ENCODE measurements at regions not wholly inside any gene's neighbourhood (a gene's known extent, or its start where the extent isn't known, plus 50 kb on each side); places are given as distances from the start of the nearest gene placed in this dataset.
"Not testable (repeated sequence)": the region's sequence is repeated elsewhere in the genome, so short reads cannot be mapped to it uniquely, and the experiment has no call there.

DNA sequence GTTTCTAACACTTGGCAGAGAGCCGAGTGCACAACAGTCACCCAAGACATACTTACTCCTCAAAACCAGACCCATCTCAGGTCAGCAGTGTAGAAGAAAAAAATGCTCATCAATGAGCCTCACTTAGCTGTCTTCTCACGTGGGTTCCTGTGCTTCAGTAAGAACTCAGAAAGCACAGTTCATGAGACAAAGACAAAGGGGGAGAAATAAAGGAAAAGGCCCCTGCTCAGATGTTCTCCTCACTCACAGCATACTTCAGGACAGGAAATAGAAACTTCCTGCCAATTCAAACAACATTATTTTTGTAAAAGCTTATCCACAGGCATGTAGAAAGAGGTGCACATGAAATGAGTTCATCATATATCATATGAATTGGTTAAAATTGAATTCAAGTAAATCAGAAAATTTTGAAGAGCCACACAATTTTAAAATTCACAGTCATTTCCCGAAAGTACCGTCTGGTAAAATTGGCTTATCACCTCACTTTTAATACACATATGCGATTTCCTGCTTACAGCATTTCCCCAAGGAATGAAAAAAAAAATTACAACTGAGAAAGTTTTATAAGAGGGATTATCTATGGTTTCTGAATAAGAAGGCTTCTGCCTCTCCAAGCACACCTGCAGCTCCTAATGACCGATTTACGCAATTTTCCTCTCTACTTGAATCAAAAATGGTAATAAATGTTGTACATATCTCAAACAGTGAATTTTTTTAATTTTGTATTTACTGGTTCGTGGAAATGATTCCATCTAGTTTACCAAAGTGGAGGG, 328.3 kb downstream of the TMEM167A start:
- no peak for DNase-seq

DNA sequence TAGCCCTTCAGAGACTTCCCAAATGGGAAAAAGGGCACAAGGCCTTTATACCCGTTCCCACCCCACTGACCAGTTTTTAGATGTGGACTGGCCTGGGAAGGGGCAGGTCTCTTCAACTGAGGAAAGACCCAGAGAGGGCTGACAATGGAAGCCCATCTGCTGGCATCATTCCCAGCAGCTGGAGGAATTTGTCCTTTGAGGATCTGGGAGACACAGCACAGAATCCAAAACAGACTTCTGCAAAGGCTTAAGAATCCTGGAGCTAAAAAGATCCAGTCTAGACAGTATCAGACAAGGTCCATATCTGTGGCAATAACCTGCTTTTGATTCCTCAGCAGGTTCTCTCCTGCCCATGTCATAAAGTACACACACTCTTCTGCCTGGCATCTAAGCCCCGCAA, 329.2 kb downstream of the TMEM167A start:
- DNase-seq = no peak

- no peak for DNase-seq
Measured at GRCh38 chr5:82745016-82745415, 332.2 kb downstream of the TMEM167A start.

DNA sequence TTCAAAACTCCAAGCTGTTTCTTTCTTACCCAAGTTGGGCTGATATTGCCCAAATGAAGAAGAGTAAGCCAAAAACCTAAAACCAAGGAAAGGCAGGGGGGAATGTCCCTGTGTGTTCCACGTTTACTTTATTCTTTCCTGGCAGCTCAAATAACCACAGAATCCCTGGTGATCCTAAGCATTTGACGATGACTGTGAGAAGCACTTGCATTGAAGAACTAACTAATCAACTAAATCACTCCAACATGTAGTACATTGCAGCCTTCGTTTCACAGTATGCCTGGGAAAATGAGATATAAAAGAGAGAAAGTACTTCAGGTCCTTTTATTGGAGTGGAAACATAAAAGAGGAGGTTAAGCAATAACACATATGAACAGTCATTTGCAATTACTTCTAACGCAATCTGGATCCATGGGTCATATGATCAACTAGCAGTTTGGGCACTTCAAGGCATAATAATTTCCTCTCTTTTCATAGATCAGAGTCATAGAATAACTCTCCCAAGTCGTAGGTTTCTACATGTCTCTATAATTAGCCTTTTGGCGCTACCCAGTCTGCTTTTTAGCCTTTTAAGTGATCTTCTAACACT, 338.4 kb downstream of the TMEM167A start:
- DNase-seq = no peak

DNA sequence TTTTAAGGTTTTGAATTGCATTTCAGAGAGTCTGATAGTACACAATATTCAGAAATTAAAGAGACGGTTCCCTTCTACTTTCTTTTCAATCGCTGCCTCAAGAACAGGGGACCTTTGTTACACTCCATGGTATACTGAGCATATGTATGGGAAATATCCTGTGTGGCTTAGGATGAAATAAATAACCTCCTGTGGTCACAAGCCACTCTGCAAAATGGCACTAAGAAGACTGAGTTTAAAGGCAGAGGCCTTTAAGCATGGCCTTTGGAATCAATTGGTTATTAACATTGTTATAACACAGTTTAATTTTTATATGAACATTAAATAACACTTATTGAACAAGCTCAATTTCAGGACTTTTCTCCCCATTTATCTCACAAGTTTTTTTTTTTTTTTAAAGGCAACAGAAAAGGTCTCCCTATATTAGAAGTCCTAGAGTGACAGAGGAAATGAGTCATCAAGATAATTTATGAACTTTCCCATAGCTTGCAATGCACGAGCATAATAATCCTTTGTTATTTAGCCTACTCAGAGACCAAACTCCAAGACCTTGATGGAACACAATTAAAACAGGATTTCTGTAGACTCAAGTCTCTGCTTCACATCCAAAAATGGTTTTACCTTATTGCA, 341.9 kb downstream of the TMEM167A start:
- no peak for DNase-seq

- DNase-seq = no peak
Measured at GRCh38 chr5:82734347-82734746, 342.8 kb downstream of the TMEM167A start.

GRCh38 chr5:82730913-82731312, 346.3 kb downstream of the TMEM167A start:
- no peak for DNase-seq

- DNase-seq = no peak
Measured at GRCh38 chr5:82728926-82729702, 348.1 kb downstream of the TMEM167A start.

GRCh38 chr5:82723168-82723567, 354.0 kb downstream of the TMEM167A start:
- no peak for DNase-seq

DNA sequence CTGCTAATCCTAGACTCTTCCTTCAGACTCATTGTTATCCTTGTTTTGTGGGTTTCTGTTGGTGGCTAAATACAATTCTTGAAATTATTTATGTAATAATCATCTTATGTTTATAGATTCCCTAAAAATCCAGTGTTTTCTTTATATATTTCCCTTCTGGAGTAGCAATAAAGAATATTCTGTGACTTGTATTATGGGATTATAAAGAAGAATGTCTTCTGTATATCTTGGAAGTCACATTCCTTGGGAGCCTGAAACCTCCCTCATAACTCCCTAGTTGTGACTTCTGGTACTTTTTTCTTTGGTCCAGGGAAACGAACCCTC, 356.1 kb downstream of the TMEM167A start:
- DNase-seq = no peak

DNA sequence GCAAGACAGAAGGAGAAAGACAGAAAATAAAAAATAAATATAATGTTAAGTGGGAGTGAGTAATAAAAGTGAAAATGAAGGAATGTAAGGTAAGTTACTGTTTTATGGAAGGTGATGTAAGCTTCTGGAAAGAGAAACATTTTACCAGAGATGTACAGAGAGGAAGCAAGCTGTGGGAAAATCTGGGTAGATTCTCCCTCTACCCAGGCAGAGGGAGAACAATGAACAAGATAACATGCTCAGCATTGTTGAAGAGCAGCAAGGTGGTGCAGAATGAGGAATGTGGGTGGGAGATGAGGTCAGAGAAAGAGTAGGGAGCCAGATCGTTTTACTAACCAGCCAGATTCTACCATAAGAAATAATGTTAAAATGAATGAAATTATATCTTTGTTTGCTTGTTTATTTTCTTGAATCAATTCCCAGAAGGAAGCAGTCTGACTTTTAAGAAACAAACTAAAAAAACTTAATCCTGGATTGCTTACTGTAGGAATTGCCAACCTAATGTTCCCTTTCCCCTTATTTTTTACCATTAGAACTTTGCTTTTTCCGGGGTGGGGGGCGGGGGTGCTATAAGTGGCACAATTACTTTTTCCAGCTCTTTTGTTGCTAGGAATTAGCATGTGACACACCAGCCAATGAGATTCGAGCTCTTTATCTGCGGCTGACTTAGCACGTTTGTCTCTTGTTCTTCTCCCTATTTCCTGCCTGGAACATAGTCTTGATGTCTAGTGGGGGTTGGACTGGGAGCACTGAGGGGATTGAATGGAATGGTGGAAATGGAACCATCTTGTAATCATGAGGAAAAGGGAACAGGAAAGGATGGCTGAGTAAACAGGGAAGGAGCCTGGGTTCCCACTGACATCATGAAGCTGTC, 356.7 kb downstream of the TMEM167A start:
- DNase-seq = no peak

DNA sequence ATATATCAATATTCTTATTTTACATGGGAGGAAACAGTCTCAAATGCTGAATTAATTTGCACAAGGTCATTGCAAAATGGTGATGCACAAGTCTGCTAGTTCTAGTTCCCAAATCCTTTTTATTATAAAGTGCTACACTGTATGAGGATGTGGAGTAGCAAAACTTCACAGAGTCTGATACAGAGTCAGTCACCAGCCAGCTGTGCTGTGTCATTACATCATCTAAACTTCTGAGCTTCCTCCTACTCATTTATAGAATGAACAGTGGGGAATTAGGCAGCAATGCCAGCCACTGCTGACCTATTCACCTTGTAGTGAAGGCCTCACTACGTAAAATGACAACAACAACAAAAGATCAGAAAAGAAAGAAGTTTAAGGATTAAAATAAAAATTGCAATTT, 357.8 kb downstream of the TMEM167A start:
- no peak for DNase-seq

- DNase-seq = no peak
Measured at GRCh38 chr5:82717738-82718137, 359.5 kb downstream of the TMEM167A start.

DNA sequence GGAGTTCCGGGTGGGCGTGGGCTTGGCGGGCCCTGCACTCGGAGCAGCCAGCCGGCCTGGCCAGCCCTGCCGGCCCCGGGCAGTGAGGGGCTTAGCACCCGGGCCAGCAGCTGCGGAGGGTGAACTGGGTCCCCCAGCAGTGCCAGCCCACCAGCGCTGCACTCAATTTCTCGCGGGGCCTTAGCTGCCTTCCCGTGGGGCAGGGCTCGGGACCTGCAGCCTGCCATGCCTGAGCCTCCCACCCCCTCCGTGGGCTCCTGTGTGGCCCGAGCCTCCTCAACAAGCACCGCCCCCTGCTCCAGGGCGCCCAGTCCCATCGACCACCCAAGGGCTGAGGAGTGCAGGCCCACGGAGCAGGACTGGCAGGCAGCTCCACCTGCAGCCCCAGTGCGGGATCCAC, 362.5 kb downstream of the TMEM167A start:
- not testable (repeated sequence) for DNase-seq

- no peak for DNase-seq
Measured at GRCh38 chr5:82713811-82714210, 363.4 kb downstream of the TMEM167A start.

DNA sequence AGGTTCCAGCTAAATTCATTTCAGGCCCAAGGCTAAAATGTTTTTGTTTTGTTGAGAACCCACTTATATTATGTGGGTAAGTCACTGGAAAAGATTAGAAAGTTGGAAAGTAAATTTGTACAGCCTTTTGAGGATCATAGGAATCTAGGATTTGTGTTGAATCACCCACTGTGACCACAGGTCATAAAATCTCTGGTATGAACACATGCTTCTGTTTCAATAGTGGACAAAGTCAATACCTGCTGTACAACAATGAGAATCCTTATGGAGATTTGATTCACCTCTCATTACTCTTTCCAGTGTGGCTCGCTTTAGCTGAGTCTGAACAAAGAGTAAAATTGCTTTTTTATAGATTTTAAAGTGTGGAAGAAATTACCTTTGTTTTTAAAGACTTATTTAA, 369.5 kb downstream of the TMEM167A start:
- no peak for DNase-seq

DNA sequence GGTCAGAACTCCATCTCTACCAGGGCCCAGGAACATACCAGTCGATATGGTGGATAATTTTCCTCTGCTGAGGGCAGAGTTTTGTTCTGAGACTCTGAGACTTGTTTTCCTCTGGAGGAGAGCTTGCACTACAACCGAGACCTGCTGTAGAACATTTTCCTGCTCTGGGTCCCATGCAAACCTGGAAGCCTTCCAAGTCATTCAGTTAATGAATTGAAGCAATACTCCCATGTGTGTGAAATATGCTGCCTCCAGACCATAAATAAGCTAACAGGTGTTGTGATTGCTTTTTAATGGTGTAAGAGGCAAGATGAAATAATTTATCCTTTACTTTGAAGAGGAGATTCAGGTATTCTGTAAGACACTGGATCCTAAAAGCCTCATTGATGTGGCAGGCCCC, 372.8 kb downstream of the TMEM167A start:
- no peak for DNase-seq

GRCh38 chr5:82702046-82702445, 375.1 kb downstream of the TMEM167A start:
- no peak for DNase-seq

DNA sequence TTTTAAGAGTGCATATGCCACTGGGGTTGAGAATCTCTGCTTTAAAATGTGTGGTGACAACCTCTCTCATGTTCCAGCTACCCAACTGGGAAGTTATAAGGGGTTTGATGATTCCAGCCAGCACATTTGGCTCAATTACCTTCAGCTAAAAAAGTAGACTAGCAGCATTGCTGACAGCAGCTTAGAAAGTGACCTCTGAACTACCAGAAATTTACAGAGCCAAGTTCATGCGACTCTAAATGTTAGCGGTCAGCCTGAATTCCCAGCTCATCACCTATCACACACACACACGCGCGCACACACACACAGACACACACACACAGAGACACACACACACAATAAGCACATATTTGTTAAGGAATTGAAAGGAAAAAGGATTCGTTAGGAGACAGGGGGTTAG, 377.5 kb downstream of the TMEM167A start:
- no peak for DNase-seq

DNA sequence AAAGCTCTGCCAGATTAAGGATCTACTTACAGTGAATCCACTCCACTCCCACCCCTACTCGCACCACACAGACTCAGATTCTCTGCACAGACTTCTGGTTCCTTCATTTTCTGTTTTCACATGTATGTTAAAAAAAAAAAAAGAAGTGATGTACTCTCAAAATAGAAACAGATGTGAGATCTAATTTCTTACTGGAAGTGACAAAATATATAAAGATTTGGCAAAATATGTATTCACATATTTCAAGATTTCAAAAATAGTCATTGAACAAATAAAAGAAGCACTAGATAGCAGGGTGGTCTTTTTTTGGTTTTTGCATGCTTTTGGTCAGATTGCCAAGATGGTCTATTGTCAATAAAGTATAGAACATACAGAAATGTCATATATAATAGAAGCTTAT, 379.2 kb downstream of the TMEM167A start:
- DNase-seq = no peak

- DNase-seq = no peak
Measured at GRCh38 chr5:82694711-82695285, 382.4 kb downstream of the TMEM167A start.

DNA sequence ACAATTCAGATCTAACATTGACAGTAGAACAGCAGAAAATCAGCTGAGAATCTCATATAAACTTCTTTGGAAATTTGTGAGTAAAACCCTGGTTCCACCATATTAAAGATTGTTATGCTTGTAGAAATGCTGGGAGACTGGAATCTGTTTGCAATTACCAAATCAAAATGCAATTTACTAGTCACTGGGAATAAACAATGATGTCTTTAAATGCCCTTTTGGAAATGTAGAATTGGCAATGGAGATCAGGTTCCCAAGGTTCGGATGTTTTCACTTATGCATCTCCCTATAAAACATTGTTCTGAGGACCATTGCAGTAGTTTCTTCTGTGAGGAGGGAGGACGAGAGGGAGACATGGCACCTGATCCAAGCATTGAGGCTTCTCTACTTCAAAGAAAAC, 384.4 kb downstream of the TMEM167A start:
- no peak for DNase-seq

Measured in stimulated activated CD8-positive, alpha-beta memory T cell treated with anti-CD3 and anti-CD28 coated beads, Interleukin-4, amount 100 ng/mL, for 48 hours (primary cell).